DND-41 (cell line): ENCODE measurements at regions not wholly inside any gene's neighbourhood (a gene's known extent, or its start where the extent isn't known, plus 50 kb on each side); places are given as distances from the start of the nearest gene placed in this dataset.

ENCODE experiments used
- EZH2 ChIP-seq: IDR thresholded peaks from 3 replicates; pipeline ENCODE4 v1.6.1; 2012; ENCODE audit warnings: borderline replicate concordance, low read depth, mild to moderate bottlenecking, moderate library complexity, low read length, inconsistent platforms; ENCODE audit not compliant: severe bottlenecking
- TF ChIP-seq, protein P1 (sequence below): IDR thresholded peaks from 2 replicates; pipeline ENCODE4 v1.5.1; 2012; ENCODE audit warnings: borderline replicate concordance, low read length, moderate library complexity, mild to moderate bottlenecking; ENCODE audit not compliant: poor library complexity, severe bottlenecking; ENCODE audit errors: extremely low read depth

DNA sequence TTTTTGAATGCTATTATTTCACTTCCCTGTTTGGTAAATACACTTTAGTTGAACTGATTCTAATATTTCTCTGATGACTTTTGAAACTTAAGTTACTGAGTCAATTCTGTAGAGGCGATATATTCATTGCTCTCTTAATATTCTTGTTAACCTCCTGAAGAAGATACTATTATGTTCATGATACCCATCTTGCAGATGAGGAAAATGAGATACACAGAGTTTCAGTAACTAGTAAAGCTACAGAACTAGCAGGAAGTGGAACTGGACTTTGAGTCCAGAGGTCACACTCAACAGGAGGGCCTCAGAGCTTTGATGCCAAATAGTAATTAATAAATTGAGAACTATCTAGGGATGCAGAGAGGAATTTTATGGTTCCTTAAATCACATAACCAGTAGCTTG is 70.0 kb downstream of the PCDH7 start:
- TF ChIP-seq, protein P1, sequence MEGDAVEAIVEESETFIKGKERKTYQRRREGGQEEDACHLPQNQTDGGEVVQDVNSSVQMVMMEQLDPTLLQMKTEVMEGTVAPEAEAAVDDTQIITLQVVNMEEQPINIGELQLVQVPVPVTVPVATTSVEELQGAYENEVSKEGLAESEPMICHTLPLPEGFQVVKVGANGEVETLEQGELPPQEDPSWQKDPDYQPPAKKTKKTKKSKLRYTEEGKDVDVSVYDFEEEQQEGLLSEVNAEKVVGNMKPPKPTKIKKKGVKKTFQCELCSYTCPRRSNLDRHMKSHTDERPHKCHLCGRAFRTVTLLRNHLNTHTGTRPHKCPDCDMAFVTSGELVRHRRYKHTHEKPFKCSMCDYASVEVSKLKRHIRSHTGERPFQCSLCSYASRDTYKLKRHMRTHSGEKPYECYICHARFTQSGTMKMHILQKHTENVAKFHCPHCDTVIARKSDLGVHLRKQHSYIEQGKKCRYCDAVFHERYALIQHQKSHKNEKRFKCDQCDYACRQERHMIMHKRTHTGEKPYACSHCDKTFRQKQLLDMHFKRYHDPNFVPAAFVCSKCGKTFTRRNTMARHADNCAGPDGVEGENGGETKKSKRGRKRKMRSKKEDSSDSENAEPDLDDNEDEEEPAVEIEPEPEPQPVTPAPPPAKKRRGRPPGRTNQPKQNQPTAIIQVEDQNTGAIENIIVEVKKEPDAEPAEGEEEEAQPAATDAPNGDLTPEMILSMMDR, result no peak
- TF ChIP-seq EZH2, result no peak
